ENCODE measurements at regions not wholly inside any gene's neighbourhood (a gene's known extent, or its start where the extent isn't known, plus 50 kb on each side); places are given as distances from the start of the nearest gene placed in this dataset.

- TF ChIP-seq, protein P1, sequence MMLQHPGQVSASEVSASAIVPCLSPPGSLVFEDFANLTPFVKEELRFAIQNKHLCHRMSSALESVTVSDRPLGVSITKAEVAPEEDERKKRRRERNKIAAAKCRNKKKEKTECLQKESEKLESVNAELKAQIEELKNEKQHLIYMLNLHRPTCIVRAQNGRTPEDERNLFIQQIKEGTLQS (IDR thresholded peaks at IDR 0.05), result no peak
- no peak for TF ChIP-seq SRF (IDR thresholded peaks at IDR 0.05; ENCODE audit: low read depth)
- TF ChIP-seq, protein P2, sequence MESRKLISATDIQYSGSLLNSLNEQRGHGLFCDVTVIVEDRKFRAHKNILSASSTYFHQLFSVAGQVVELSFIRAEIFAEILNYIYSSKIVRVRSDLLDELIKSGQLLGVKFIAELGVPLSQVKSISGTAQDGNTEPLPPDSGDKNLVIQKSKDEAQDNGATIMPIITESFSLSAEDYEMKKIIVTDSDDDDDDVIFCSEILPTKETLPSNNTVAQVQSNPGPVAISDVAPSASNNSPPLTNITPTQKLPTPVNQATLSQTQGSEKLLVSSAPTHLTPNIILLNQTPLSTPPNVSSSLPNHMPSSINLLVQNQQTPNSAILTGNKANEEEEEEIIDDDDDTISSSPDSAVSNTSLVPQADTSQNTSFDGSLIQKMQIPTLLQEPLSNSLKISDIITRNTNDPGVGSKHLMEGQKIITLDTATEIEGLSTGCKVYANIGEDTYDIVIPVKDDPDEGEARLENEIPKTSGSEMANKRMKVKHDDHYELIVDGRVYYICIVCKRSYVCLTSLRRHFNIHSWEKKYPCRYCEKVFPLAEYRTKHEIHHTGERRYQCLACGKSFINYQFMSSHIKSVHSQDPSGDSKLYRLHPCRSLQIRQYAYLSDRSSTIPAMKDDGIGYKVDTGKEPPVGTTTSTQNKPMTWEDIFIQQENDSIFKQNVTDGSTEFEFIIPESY (IDR thresholded peaks at IDR 0.05; ENCODE audit: extremely low read depth, insufficient replicate concordance, low read length), result no peak
- TF ChIP-seq RAD21 (IDR thresholded peaks at IDR 0.05; ENCODE audit: low read depth), result no peak
- TF ChIP-seq JUND (IDR thresholded peaks at IDR 0.05), result no peak
- TF ChIP-seq FOSL1 (IDR thresholded peaks at IDR 0.05; ENCODE audit: low read depth), result no peak
- TF ChIP-seq POLR2A (IDR thresholded peaks at IDR 0.05; ENCODE audit: borderline replicate concordance, extremely low read depth, insufficient read depth, insufficient read length), result no peak
- TF ChIP-seq EZH2phosphoT487 (IDR thresholded peaks at IDR 0.05; ENCODE audit: borderline replicate concordance), result no peak
- no peak for TF ChIP-seq SP1 (IDR thresholded peaks at IDR 0.05; ENCODE audit: low read depth)
Measured at GRCh38 chr3:150260398-150260710, 147.7 kb upstream of the TSC22D2 start (continued).

DNA sequence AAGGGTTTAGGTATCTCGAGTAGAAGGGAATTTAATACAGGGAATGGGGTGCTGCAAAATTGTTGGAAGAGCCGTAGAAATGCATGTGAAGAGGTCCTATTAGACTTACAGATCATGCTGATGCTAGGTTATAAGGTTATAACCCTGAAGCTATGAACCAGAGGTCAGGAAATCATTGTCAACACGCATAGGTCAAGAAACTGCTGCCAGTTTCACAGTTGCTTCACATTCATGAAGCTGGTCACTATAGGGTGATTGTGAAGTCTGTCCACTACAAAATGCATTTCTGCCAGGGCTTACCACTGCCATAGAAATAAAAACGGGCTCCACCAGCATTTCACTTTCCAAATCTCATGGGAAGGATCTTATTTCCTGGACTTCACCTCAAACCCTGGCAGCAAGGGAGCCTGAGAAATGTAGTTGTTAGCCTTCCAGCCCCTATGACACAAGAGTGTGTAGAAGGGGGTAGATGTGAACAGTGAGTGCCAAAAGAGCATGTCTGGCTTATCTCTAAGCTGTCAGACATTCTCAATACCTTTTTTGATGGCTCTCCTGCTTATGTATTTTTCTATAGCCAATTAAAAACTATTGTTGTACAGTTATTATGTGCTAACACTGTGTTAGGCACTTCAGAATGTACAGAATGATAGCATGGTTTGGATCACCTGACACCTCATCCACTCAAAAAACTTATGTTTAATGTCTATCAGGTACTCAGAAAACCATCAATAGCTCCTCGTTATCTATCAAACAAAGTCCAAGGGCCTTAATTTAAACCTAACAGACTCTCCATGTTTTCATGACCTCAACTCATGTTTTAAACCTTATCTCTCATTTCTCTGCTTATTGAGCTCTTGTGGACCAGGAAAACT, 148.3 kb upstream of the TSC22D2 start:
- no peaks in the 10 kb centered on the region for H3K79me2 ChIP-seq (ENCODE audit: insufficient read depth, low read length)
- ATAC-seq (no peak), DNase-seq (ENCODE audit: low read depth, low spot score) (no peak)
- RAD21 ChIA-PET (ENCODE audit: low non-redundant PET in 1 of 2, low total read pairs in 2 of 2, uncharacterized antibody in 2 of 2, unreplicated experiment in 2 of 2), result no interaction called here
- TF ChIP-seq YY1 (IDR thresholded peaks at IDR 0.05; ENCODE audit: extremely low read depth, insufficient replicate concordance, low read depth, low read length) (no peak), REST (IDR thresholded peaks at IDR 0.05; ENCODE audit: low read depth) (no peak), POLR2A (IDR thresholded peaks at IDR 0.05; ENCODE audit: borderline replicate concordance, extremely low read depth, insufficient read depth, insufficient read length) (no peak), ZFX (IDR thresholded peaks at IDR 0.05) (no peak), POLR2AphosphoS5 (IDR thresholded peaks at IDR 0.05; ENCODE audit: low read depth, low read length) (no peak), TCF7L2 (IDR thresholded peaks at IDR 0.05; ENCODE audit: borderline replicate concordance, extremely low read depth, insufficient read depth, insufficient read length) (no peak), SRF (IDR thresholded peaks at IDR 0.05; ENCODE audit: low read depth) (no peak), ELF1 (IDR thresholded peaks at IDR 0.05; ENCODE audit: borderline replicate concordance, low read depth) (no peak)
- TF ChIP-seq, protein P1 (IDR thresholded peaks at IDR 0.05), result no peak
- TF ChIP-seq, protein P3, sequence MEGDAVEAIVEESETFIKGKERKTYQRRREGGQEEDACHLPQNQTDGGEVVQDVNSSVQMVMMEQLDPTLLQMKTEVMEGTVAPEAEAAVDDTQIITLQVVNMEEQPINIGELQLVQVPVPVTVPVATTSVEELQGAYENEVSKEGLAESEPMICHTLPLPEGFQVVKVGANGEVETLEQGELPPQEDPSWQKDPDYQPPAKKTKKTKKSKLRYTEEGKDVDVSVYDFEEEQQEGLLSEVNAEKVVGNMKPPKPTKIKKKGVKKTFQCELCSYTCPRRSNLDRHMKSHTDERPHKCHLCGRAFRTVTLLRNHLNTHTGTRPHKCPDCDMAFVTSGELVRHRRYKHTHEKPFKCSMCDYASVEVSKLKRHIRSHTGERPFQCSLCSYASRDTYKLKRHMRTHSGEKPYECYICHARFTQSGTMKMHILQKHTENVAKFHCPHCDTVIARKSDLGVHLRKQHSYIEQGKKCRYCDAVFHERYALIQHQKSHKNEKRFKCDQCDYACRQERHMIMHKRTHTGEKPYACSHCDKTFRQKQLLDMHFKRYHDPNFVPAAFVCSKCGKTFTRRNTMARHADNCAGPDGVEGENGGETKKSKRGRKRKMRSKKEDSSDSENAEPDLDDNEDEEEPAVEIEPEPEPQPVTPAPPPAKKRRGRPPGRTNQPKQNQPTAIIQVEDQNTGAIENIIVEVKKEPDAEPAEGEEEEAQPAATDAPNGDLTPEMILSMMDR (IDR thresholded peaks at IDR 0.05 in 2 of 3, conservative IDR thresholded peaks at IDR 0.05 in 1 of 3; ENCODE audit: borderline replicate concordance in 1 of 3, insufficient read depth in 1 of 3, low read depth in 2 of 3, low read length in 2 of 3), result no peak
- H3K27ac ChIP-seq (ENCODE audit: low read depth, low read length), result no peak overlapping the region
- H3K4me3 ChIP-seq (replicated peaks in 1 of 2; ENCODE audit: low read depth in 1 of 2, low read length in 2 of 2), result no peak overlapping the region
- no peak overlapping the region for H2AFZ ChIP-seq (ENCODE audit: low read depth, low read length, poor library complexity, severe bottlenecking)
- no peak overlapping the region for H3K9ac ChIP-seq (ENCODE audit: low read length)
- intact Hi-C loops (cut with micrococcal nuclease), result no loop called here
- H3K9me2 ChIP-seq (ENCODE audit: insufficient read depth), result no peaks in the 10 kb centered on the region
- no peaks in the 10 kb centered on the region for H4K20me1 ChIP-seq (ENCODE audit: insufficient read depth)
- no TSS peak for BruUV-seq (replicated peaks)
- no peaks in the 10 kb centered on the region for H3K4me1 ChIP-seq (ENCODE audit: control insufficient read depth in 1 of 2, insufficient read depth in 2 of 2, low read length in 2 of 2)
- H3K4me2 ChIP-seq (ENCODE audit: low read length), result no peak overlapping the region
- no peaks in the 10 kb centered on the region for H3K36me3 ChIP-seq (ENCODE audit: control insufficient read depth in 1 of 2, insufficient read depth in 2 of 2, low read length in 2 of 2)
- POLR2A ChIA-PET, result no interaction called here
- CTCF ChIA-PET, result interaction anchor here (1.7 kb wide), 1 partner anchor 32 kb away, joined by 3 read pairs; no protein-coding TSS in a partner anchor
- H3K27me3 ChIP-seq (ENCODE audit: insufficient read depth, low read length), result no peaks in the 10 kb centered on the region
- H3K9me3 ChIP-seq (ENCODE audit: control insufficient read depth in 1 of 2, insufficient read depth in 1 of 2, low read depth in 1 of 2, low read length in 2 of 2), result no peaks in the 10 kb centered on the region

Data from HCT116 (cell line).